Endothelial cell of umbilical vein (primary cell): ENCODE measurements at regions not wholly inside any gene's neighbourhood (a gene's known extent, or its start where the extent isn't known, plus 50 kb on each side); places are given as distances from the start of the nearest gene placed in this dataset.

ENCODE experiments used
- BruUV-seq: library from RNA; stranded (reverse); fragments of 400-500 nt; replicated peaks from 2 replicates; lab custom pipeline; 2021; lab: Mats Ljungman, UMichigan
- CTCF ChIA-PET: fragments of 300-600, 350-600 bp; sonication (Branson Sonifier 250); formaldehyde crosslinking; loops from one replicate; lab custom pipeline; 2021; ENCODE audit warnings: antibody characterized with exemption, inconsistent platforms; lab: Charles Lee
- POLR2A ChIA-PET: fragments of 300-600, 350-600 bp; sonication (Branson Sonifier 250); formaldehyde crosslinking; loops from one replicate; lab custom pipeline; 2021; ENCODE audit warnings: antibody characterized with exemption, inconsistent platforms; lab: Charles Lee
- DNase-seq: peaks from one replicate; pipeline ENCODE4 v3.0.0-alpha.2; 2011; ENCODE audit warnings: low read depth, low spot score
- FAIRE-seq: peaks from 2 replicates; lab custom pipeline; 2011; peaks lifted over from hg19 to GRCh38; lab: Jason Lieb, UNC
- H2AFZ ChIP-seq: 2 replicates; pipeline ENCODE4 v1.6.0; 2012; ENCODE audit warnings: low read depth, low read length, control low read depth, inconsistent platforms
- H3K27ac ChIP-seq: 2 replicates; pipeline ENCODE4 v1.5.1; 2011; ENCODE audit warnings: low read depth, mild to moderate bottlenecking, control low read depth, low read length, moderate library complexity; ENCODE audit not compliant: insufficient read depth
- H3K27me3 ChIP-seq, 2 experiments: 2 replicates each; pipeline versions ENCODE4 v1.6.0 to v1.6.1; 2011; ENCODE audit warnings: low read length in 2 of 2, mixed read lengths in 1 of 2; ENCODE audit not compliant: control insufficient read depth in 2 of 2, insufficient read depth in 2 of 2
- H3K36me3 ChIP-seq, 2 experiments: 2 replicates in 1 of 2; 3 replicates in 1 of 2; pipeline ENCODE4 v1.5.1; 2011; ENCODE audit warnings: low read length in 2 of 2, mild to moderate bottlenecking in 1 of 2, moderate library complexity in 1 of 2; ENCODE audit not compliant: control insufficient read depth in 2 of 2, insufficient read depth in 2 of 2; ENCODE audit errors: extremely low read depth in 1 of 2
- H3K4me1 ChIP-seq: 3 replicates; pipeline ENCODE4 v1.5.1; 2011; ENCODE audit warnings: mild to moderate bottlenecking, low read length; ENCODE audit not compliant: control insufficient read depth, insufficient read depth; ENCODE audit errors: extremely low read depth
- H3K4me2 ChIP-seq: 2 replicates; pipeline ENCODE4 v1.6.1; 2011; ENCODE audit warnings: low read length, control low read depth, mixed read lengths; ENCODE audit not compliant: insufficient read depth
- H3K4me3 ChIP-seq, 3 experiments: fragments of 200-600 bp in 1 of 3; sonication (generic), shearing (Covaris generic) in 1 of 3; replicated peaks in 1 of 3; 2 replicates each; pipeline ENCODE4 v1.5.1; 2011 to 2016; ENCODE audit warnings: control low read depth in 3 of 3, low read length in 3 of 3, mild to moderate bottlenecking in 2 of 3, inconsistent platforms in 1 of 3, low read depth in 1 of 3, moderate library complexity in 1 of 3; ENCODE audit not compliant: insufficient read depth in 1 of 3
- H3K79me2 ChIP-seq: 2 replicates; pipeline ENCODE4 v1.6.0; 2012; ENCODE audit warnings: low read length, inconsistent platforms; ENCODE audit not compliant: control insufficient read depth, insufficient read depth
- H3K9ac ChIP-seq: replicated peaks from 2 replicates; pipeline ENCODE3; 2011; ENCODE audit warnings: low read length, control low read depth; ENCODE audit not compliant: insufficient read depth; ENCODE audit errors: extremely low read depth
- H3K9me1 ChIP-seq: replicated peaks from 3 replicates; pipeline ENCODE4 v1.6.0; 2011; ENCODE audit warnings: mild to moderate bottlenecking, low read length; ENCODE audit not compliant: control insufficient read depth, insufficient read depth; ENCODE audit errors: extremely low read depth
- H3K9me3 ChIP-seq: replicated peaks from 2 replicates; pipeline ENCODE4 v1.5.1; 2012; ENCODE audit warnings: low read length, inconsistent platforms; ENCODE audit not compliant: control insufficient read depth, insufficient read depth
- H4K20me1 ChIP-seq: replicated peaks from 2 replicates; pipeline ENCODE3; 2011; ENCODE audit warnings: mild to moderate bottlenecking, low read length; ENCODE audit not compliant: control insufficient read depth, insufficient read depth; ENCODE audit errors: extremely low read depth
- CTCF ChIP-seq, 2 donors: IDR thresholded peaks; 1 replicate in 1 of 2; 2 replicates in 1 of 2; pipeline ENCODE4 v1.5.1; 2011; ENCODE audit warnings: low read length in 2 of 2, mild to moderate bottlenecking in 2 of 2, moderate library complexity in 2 of 2, control low read depth in 1 of 2, inconsistent platforms in 1 of 2, low read depth in 1 of 2; ENCODE audit not compliant: insufficient read depth in 1 of 2; ENCODE audit errors: extremely low read depth in 1 of 2
- EZH2 ChIP-seq: IDR thresholded peaks from 2 replicates; pipeline ENCODE4 v1.6.1; 2012; ENCODE audit warnings: borderline replicate concordance, low read depth, mild to moderate bottlenecking, moderate library complexity, low read length, inconsistent platforms; ENCODE audit not compliant: severe bottlenecking
- FOS ChIP-seq: IDR thresholded peaks from 2 replicates; pipeline ENCODE4 v1.6.1; 2011; ENCODE audit warnings: mild to moderate bottlenecking, low read length, moderate library complexity, borderline replicate concordance; ENCODE audit not compliant: insufficient read depth
- GATA2 ChIP-seq: IDR thresholded peaks from 2 replicates; pipeline ENCODE4 v1.7.0; 2011; ENCODE audit warnings: low read depth, mild to moderate bottlenecking, moderate library complexity, mixed read lengths, low read length; ENCODE audit not compliant: insufficient read length, insufficient read depth
- JUN ChIP-seq: IDR thresholded peaks from 2 replicates; pipeline ENCODE4 v1.6.1; 2011; ENCODE audit warnings: borderline replicate concordance, low read depth; ENCODE audit not compliant: insufficient read length, insufficient read depth
- MAX ChIP-seq: IDR thresholded peaks from 2 replicates; pipeline ENCODE4 v1.6.1; 2011; ENCODE audit not compliant: insufficient read depth, insufficient read length
- MYC ChIP-seq: IDR thresholded peaks from one replicate; pipeline ENCODE4 v1.6.1; 2011; ENCODE audit warnings: mild to moderate bottlenecking, low read depth, low read length
- POLR2A ChIP-seq: IDR thresholded peaks from 2 replicates; pipeline ENCODE4 v1.6.1; 2012; ENCODE audit warnings: low read depth, mild to moderate bottlenecking, control low read depth, low read length
- POLR2AphosphoS5 ChIP-seq: IDR thresholded peaks from 2 replicates; pipeline ENCODE4 v1.6.1; 2012; ENCODE audit warnings: low read depth, mild to moderate bottlenecking, control low read depth, low read length, moderate library complexity; ENCODE audit not compliant: insufficient read depth
- dilution Hi-C: fragments of 300-500 bp; cut with MboI; formaldehyde crosslinking; loops from one replicate; pipeline ENCODE4 v1.15.0; 2019; ENCODE audit warnings: low sequenced_read_pairs; ENCODE audit not compliant: extremely low pct_ligation_motif_present
- intact Hi-C: fragments of 100-400 bp; cut with micrococcal nuclease; formaldehyde crosslinking; loops from one replicate; pipeline ENCODE4 v1.10.0; 2022

- BruUV-seq, result no TSS peak
- TF ChIP-seq FOS, result no peak
- TF ChIP-seq GATA2, result no peak
- TF ChIP-seq MAX, result no peak
- no peak for TF ChIP-seq POLR2A
- no peak for TF ChIP-seq MYC
- no peak for TF ChIP-seq EZH2
- TF ChIP-seq POLR2AphosphoS5, result no peak
- no peak for TF ChIP-seq CTCF (IDR thresholded peaks at IDR 0.05; ENCODE audit: extremely low read depth in 1 of 2, insufficient read depth in 1 of 2, low read depth in 1 of 2, low read length in 2 of 2)
- no peak for TF ChIP-seq JUN
- DNase-seq (no peak), FAIRE-seq (no peak)
- dilution Hi-C loops, result no loop called here
- Histone ChIP-seq H3K27me3 (no peaks in the 10 kb centered on the region), H3K27ac (no peak overlapping the region), H3K79me2 (no peaks in the 10 kb centered on the region), H2AFZ (no peak overlapping the region), H3K9me3 (no peaks in the 10 kb centered on the region), H3K4me3 (no peak overlapping the region), H3K9me1 (no peaks in the 10 kb centered on the region), H3K9ac (no peak overlapping the region), H3K36me3 (no peaks in the 10 kb centered on the region), H3K4me2 (no peak overlapping the region), H3K4me1 (no peaks in the 10 kb centered on the region), H4K20me1 (no peaks in the 10 kb centered on the region)
- ChIA-PET CTCF (no interaction called here), POLR2A (no interaction called here)
- intact Hi-C loops, result no loop called here
Measured at GRCh38 chr4:142929526-142929925, 83.4 kb upstream of the INPP4B start.
